ENCODE measurements at regions not wholly inside any gene's neighbourhood (a gene's known extent, or its start where the extent isn't known, plus 50 kb on each side); places are given as distances from the start of the nearest gene placed in this dataset.

DNA sequence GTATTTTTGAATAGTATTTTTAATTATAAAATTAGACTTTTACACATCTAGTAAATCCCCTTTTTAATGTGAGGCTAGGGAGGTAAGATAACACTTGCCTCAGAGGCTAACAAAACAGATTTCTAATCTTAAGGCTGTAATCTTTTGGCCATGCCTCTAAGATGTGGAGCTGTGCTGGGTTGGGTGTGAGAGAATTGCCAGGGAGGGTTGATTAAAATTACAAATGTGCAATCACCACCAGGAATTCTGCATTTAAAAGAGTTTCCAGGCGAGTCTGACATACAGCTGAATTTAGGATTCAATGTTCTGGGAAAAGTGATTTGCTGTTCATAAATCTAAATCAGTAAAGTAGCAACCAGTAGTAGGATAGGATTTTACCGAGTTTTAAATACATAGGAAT lies 73.3 kb downstream of the NUDT12 start:
- H3K9ac ChIP-seq (ENCODE audit: low read depth, low read length, poor library complexity): no peak overlapping the region
- H2AK5ac ChIP-seq (ENCODE audit: low read depth, low read length): no peak overlapping the region
- no peaks in the 10 kb centered on the region for H3K36me3 ChIP-seq (replicated peaks in 1 of 2; ENCODE audit: control insufficient read depth in 2 of 2, insufficient read depth in 2 of 2, low read length in 2 of 2)
- no peak overlapping the region for H4K91ac ChIP-seq (ENCODE audit: low read depth, low read length, poor library complexity)
- no peak for DNase-seq (ENCODE audit: low spot score)
- H2BK120ac ChIP-seq (ENCODE audit: low read depth, low read length): no peak overlapping the region
- no peak overlapping the region for H4K8ac ChIP-seq (ENCODE audit: low read depth, low read length)
- peaks cover 0 to 12% of the 10 kb centered on the region in 2 donors for H3K4me1 ChIP-seq (ENCODE audit: control insufficient read depth in 2 of 2, insufficient read depth in 1 of 2, low read depth in 1 of 2, low read length in 2 of 2)
- no peak overlapping the region for H3K14ac ChIP-seq (ENCODE audit: low read length)
- H3K18ac ChIP-seq (ENCODE audit: low read length): no peak overlapping the region
- H2BK5ac ChIP-seq (ENCODE audit: low read length): no peak overlapping the region
- H3K27ac ChIP-seq (replicated peaks; ENCODE audit: low read length): no peak overlapping the region
- H2AFZ ChIP-seq (ENCODE audit: low read length): peak overlapping the region; percentile 76
- no peaks in the 10 kb centered on the region for H3K27me3 ChIP-seq (ENCODE audit: control insufficient read depth in 3 of 3, insufficient read depth in 3 of 3, low read depth in 1 of 3, low read length in 3 of 3)
- H2BK12ac ChIP-seq (ENCODE audit: low read length): no peak overlapping the region
- no peak overlapping the region for H3K4me2 ChIP-seq (ENCODE audit: insufficient read depth, low read length, poor library complexity, severe bottlenecking)
- WGBS, 2 donors (ENCODE audit: extremely low coverage in 2 of 2, insufficient read length in 2 of 2, insufficient replicate concordance in 1 of 2): no CpG with 5 or more reads among the region's 2 CpGs
- H3K4ac ChIP-seq (ENCODE audit: low read length): no peak overlapping the region
- no peaks in the 10 kb centered on the region for H3K79me1 ChIP-seq (ENCODE audit: low read depth, low read length)
- no peak overlapping the region for H3K23ac ChIP-seq (ENCODE audit: low read depth, low read length, poor library complexity)
- no peak overlapping the region for H3K4me3 ChIP-seq (ENCODE audit: low read length in 2 of 2)
- peaks cover 0 to under 1% of the 10 kb centered on the region in 2 donors for H3K9me3 ChIP-seq (replicated peaks in 1 of 2; ENCODE audit: control insufficient read depth in 2 of 2, insufficient read depth in 1 of 2, low read depth in 1 of 2, low read length in 2 of 2)
- H2BK15ac ChIP-seq (ENCODE audit: low read length): no peak overlapping the region

DNA sequence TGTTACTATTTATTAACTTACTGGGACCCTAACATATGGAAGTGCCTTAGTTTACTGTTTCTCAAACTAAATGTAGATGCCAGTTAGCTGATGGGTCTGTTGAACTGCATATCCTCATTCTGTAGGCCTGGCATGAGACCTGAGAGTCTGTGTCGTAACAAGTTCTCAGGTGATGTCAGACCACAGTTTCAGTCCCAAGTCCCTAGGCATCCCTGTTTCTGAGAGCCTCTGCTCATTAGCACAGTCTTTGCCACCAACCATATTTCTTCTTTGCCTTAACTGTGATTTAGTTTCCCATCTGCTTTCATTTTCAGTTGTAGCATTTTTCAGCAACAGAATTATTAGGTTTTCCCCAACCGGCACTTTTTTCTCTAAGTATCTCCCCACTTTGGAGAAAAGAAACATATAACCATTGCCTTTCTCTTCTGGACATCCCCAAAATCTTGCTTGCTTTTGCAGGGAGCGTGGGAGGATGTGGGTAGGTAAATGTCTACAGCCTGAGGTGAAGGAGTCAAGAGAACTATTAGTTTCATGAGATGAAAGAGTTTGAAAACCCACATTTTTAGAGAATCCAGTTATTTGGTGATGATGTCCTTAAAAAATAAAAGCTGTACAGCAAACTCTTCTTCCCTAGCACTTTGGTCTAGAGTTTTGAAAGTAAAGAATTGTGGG lies 74.6 kb downstream of the NUDT12 start:
- Histone ChIP-seq H2BK120ac (ENCODE audit: low read depth, low read length) (no peak overlapping the region), H3K23ac (ENCODE audit: low read depth, low read length, poor library complexity) (no peak overlapping the region), H3K4ac (ENCODE audit: low read length) (no peak overlapping the region), H3K27ac (replicated peaks; ENCODE audit: low read length) (no peak overlapping the region), H2AK5ac (ENCODE audit: low read depth, low read length) (no peak overlapping the region), H3K79me1 (ENCODE audit: low read depth, low read length) (no peaks in the 10 kb centered on the region), H2AFZ (ENCODE audit: low read length) (peak overlapping the region; percentile 39), H4K91ac (ENCODE audit: low read depth, low read length, poor library complexity) (no peak overlapping the region), H3K27me3 (ENCODE audit: control insufficient read depth in 3 of 3, insufficient read depth in 3 of 3, low read depth in 1 of 3, low read length in 3 of 3) (no peaks in the 10 kb centered on the region), H2BK12ac (ENCODE audit: low read length) (no peak overlapping the region), H3K9ac (ENCODE audit: low read depth, low read length, poor library complexity) (no peak overlapping the region), H2BK5ac (ENCODE audit: low read length) (no peak overlapping the region), H2BK15ac (ENCODE audit: low read length) (no peak overlapping the region), H3K36me3 (replicated peaks in 1 of 2; ENCODE audit: control insufficient read depth in 2 of 2, insufficient read depth in 2 of 2, low read length in 2 of 2) (no peaks in the 10 kb centered on the region), H3K4me3 (ENCODE audit: low read length in 2 of 2) (no peak overlapping the region), H3K14ac (ENCODE audit: low read length) (no peak overlapping the region), H4K8ac (ENCODE audit: low read depth, low read length) (no peak overlapping the region), H3K18ac (ENCODE audit: low read length) (no peak overlapping the region), H3K9me3 (replicated peaks in 1 of 2; ENCODE audit: control insufficient read depth in 2 of 2, insufficient read depth in 1 of 2, low read depth in 1 of 2, low read length in 2 of 2) (no peaks in the 10 kb centered on the region), H3K4me2 (ENCODE audit: insufficient read depth, low read length, poor library complexity, severe bottlenecking) (no peak overlapping the region), H3K4me1 (ENCODE audit: control insufficient read depth in 2 of 2, insufficient read depth in 1 of 2, low read depth in 1 of 2, low read length in 2 of 2) (peaks cover 0 to 12% of the 10 kb centered on the region in 2 donors)
- WGBS, 2 donors (ENCODE audit: extremely low coverage in 2 of 2, insufficient read length in 2 of 2, insufficient replicate concordance in 1 of 2): no CpG with 5 or more reads among the region's 3 CpGs
- no peak for DNase-seq (ENCODE audit: low spot score)

DNA sequence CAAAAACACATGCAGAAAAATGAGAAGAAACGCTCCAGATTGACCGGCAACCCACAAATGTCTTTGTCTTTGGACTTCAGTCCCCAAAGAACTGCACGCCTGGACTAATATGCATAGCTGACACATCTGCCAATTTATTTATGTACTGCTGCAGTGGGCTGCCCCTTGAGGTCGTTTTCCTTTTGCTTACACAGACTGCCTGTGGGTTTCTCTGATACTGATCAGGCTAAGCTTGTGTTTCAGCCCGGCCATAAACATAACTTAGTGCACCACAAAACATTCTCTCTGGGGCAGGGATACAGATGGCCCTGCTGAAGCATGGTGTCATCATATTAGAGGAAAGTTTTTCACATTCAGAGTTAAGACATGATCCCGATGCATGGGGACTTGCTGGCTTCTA lies 75.4 kb downstream of the NUDT12 start:
- no peak overlapping the region for H2AK5ac ChIP-seq (ENCODE audit: low read depth, low read length)
- no peak overlapping the region for H3K23ac ChIP-seq (ENCODE audit: low read depth, low read length, poor library complexity)
- no peak for DNase-seq (ENCODE audit: low spot score)
- H2BK15ac ChIP-seq (ENCODE audit: low read length): no peak overlapping the region
- no peak overlapping the region for H2BK120ac ChIP-seq (ENCODE audit: low read depth, low read length)
- peak overlapping the region; percentile 39 for H2AFZ ChIP-seq (ENCODE audit: low read length)
- no CpG with 5 or more reads among the region's 6 CpGs for WGBS, 2 donors (ENCODE audit: extremely low coverage in 2 of 2, insufficient read length in 2 of 2, insufficient replicate concordance in 1 of 2)
- no peak overlapping the region for H3K4me3 ChIP-seq (ENCODE audit: low read length in 2 of 2)
- no peak overlapping the region for H3K18ac ChIP-seq (ENCODE audit: low read length)
- no peaks in the 10 kb centered on the region for H3K79me1 ChIP-seq (ENCODE audit: low read depth, low read length)
- H3K4me1 ChIP-seq (ENCODE audit: control insufficient read depth in 2 of 2, insufficient read depth in 1 of 2, low read depth in 1 of 2, low read length in 2 of 2): peaks cover 0 to 12% of the 10 kb centered on the region in 2 donors
- H3K27ac ChIP-seq (replicated peaks; ENCODE audit: low read length): no peak overlapping the region
- H3K14ac ChIP-seq (ENCODE audit: low read length): no peak overlapping the region
- no peak overlapping the region for H2BK12ac ChIP-seq (ENCODE audit: low read length)
- no peak overlapping the region for H4K91ac ChIP-seq (ENCODE audit: low read depth, low read length, poor library complexity)
- H3K27me3 ChIP-seq (ENCODE audit: control insufficient read depth in 3 of 3, insufficient read depth in 3 of 3, low read depth in 1 of 3, low read length in 3 of 3): no peaks in the 10 kb centered on the region
- H3K4ac ChIP-seq (ENCODE audit: low read length): no peak overlapping the region
- no peak overlapping the region for H4K8ac ChIP-seq (ENCODE audit: low read depth, low read length)
- no peaks in the 10 kb centered on the region for H3K9me3 ChIP-seq (replicated peaks in 1 of 2; ENCODE audit: control insufficient read depth in 2 of 2, insufficient read depth in 1 of 2, low read depth in 1 of 2, low read length in 2 of 2)
- H2BK5ac ChIP-seq (ENCODE audit: low read length): no peak overlapping the region
- H3K36me3 ChIP-seq (replicated peaks in 1 of 2; ENCODE audit: control insufficient read depth in 2 of 2, insufficient read depth in 2 of 2, low read length in 2 of 2): no peaks in the 10 kb centered on the region
- H3K9ac ChIP-seq (ENCODE audit: low read depth, low read length, poor library complexity): no peak overlapping the region
- no peak overlapping the region for H3K4me2 ChIP-seq (ENCODE audit: insufficient read depth, low read length, poor library complexity, severe bottlenecking)

DNA sequence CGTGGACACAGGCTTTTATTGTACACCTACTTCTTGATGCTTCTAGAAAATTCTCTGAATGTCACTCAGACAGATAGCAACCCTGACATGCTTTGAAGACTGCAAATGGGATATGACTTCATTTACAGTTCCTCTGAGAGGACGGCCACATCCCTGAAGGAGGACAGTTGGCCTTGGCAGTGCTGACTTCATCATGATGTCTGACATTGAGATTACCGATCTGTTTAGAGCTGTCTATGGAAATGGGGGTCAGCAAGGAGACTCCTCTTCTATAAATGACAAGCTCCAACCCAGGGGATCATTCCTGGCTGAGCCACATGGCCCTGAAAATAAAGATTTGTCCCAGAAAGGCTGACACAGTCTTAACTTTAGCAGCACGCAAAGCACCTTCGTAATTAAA lies 75.8 kb downstream of the NUDT12 start:
- no peak overlapping the region for H2BK5ac ChIP-seq (ENCODE audit: low read length)
- no peaks in the 10 kb centered on the region for H3K27me3 ChIP-seq (ENCODE audit: control insufficient read depth in 3 of 3, insufficient read depth in 3 of 3, low read depth in 1 of 3, low read length in 3 of 3)
- H4K91ac ChIP-seq (ENCODE audit: low read depth, low read length, poor library complexity): no peak overlapping the region
- no peak overlapping the region for H3K18ac ChIP-seq (ENCODE audit: low read length)
- no peak overlapping the region for H3K14ac ChIP-seq (ENCODE audit: low read length)
- no peaks in the 10 kb centered on the region for H3K36me3 ChIP-seq (replicated peaks in 1 of 2; ENCODE audit: control insufficient read depth in 2 of 2, insufficient read depth in 2 of 2, low read length in 2 of 2)
- H4K8ac ChIP-seq (ENCODE audit: low read depth, low read length): no peak overlapping the region
- no CpG with 5 or more reads among the region's 5 CpGs for WGBS, 2 donors (ENCODE audit: extremely low coverage in 2 of 2, insufficient read length in 2 of 2, insufficient replicate concordance in 1 of 2)
- no peak overlapping the region for H3K4me3 ChIP-seq (ENCODE audit: low read length in 2 of 2)
- no peak overlapping the region for H2BK15ac ChIP-seq (ENCODE audit: low read length)
- H2AK5ac ChIP-seq (ENCODE audit: low read depth, low read length): no peak overlapping the region
- H3K4me1 ChIP-seq (ENCODE audit: control insufficient read depth in 2 of 2, insufficient read depth in 1 of 2, low read depth in 1 of 2, low read length in 2 of 2): peaks cover 0 to 12% of the 10 kb centered on the region in 2 donors
- no peak overlapping the region for H3K9ac ChIP-seq (ENCODE audit: low read depth, low read length, poor library complexity)
- no peak overlapping the region for H3K4me2 ChIP-seq (ENCODE audit: insufficient read depth, low read length, poor library complexity, severe bottlenecking)
- H3K4ac ChIP-seq (ENCODE audit: low read length): no peak overlapping the region
- no peak overlapping the region for H2BK120ac ChIP-seq (ENCODE audit: low read depth, low read length)
- H3K9me3 ChIP-seq (replicated peaks in 1 of 2; ENCODE audit: control insufficient read depth in 2 of 2, insufficient read depth in 1 of 2, low read depth in 1 of 2, low read length in 2 of 2): no peaks in the 10 kb centered on the region
- DNase-seq (ENCODE audit: low spot score): no peak
- H2AFZ ChIP-seq (ENCODE audit: low read length): no peak overlapping the region
- no peaks in the 10 kb centered on the region for H3K79me1 ChIP-seq (ENCODE audit: low read depth, low read length)
- H3K23ac ChIP-seq (ENCODE audit: low read depth, low read length, poor library complexity): no peak overlapping the region
- H2BK12ac ChIP-seq (ENCODE audit: low read length): no peak overlapping the region
- H3K27ac ChIP-seq (replicated peaks; ENCODE audit: low read length): no peak overlapping the region

All from neuronal stem cell (in vitro differentiated cells).